Esophagus muscularis mucosa (tissue), 3 donors: ENCODE measurements at regions not wholly inside any gene's neighbourhood (a gene's known extent, or its start where the extent isn't known, plus 50 kb on each side); places are given as distances from the start of the nearest gene placed in this dataset.

Source experiments
- POLR2AphosphoS5 ChIP-seq, 2 donors: sonication (generic); formaldehyde crosslinking; IDR thresholded peaks; one replicate each; pipeline ENCODE4 v1.6.1; 2017; ENCODE audit warnings: antibody characterized with exemption in 2 of 2
- TF ChIP-seq, protein P1 (sequence below), 3 experiments: fragments of 200-600 bp in 2 of 3; fragments of 450-650 bp in 1 of 3; sonication (generic) in 2 of 3; IDR thresholded peaks; one replicate each; pipeline ENCODE4 v1.5.1; 2017 to 2019; ENCODE audit warnings: antibody characterized with exemption in 3 of 3, mild to moderate bottlenecking in 2 of 3, moderate library complexity in 1 of 3

DNA sequence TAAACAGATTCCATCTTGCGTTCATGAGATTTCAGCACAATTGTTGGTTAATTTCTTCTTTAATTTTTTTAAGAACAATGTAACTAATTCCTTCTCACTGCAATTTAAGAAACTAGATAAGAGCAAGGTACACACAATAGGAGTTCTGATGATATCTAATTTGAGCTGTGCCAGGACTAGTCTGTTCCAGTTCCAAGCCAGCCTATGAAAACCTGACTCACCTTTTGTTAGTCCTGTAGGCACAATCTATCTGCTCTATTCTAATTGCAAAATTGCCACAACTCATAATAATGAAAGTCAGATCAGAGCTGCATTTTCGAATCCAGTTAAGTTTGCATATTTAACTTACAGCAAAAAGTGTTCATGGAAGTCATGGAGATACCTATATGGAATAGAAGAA, 494.1 kb upstream of the TUSC1 start:
- TF ChIP-seq, protein P1, sequence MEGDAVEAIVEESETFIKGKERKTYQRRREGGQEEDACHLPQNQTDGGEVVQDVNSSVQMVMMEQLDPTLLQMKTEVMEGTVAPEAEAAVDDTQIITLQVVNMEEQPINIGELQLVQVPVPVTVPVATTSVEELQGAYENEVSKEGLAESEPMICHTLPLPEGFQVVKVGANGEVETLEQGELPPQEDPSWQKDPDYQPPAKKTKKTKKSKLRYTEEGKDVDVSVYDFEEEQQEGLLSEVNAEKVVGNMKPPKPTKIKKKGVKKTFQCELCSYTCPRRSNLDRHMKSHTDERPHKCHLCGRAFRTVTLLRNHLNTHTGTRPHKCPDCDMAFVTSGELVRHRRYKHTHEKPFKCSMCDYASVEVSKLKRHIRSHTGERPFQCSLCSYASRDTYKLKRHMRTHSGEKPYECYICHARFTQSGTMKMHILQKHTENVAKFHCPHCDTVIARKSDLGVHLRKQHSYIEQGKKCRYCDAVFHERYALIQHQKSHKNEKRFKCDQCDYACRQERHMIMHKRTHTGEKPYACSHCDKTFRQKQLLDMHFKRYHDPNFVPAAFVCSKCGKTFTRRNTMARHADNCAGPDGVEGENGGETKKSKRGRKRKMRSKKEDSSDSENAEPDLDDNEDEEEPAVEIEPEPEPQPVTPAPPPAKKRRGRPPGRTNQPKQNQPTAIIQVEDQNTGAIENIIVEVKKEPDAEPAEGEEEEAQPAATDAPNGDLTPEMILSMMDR (IDR thresholded peaks at IDR 0.05), result no peak
- no peak for TF ChIP-seq POLR2AphosphoS5 (IDR thresholded peaks at IDR 0.05)
